B cell (primary cell): ENCODE measurements at regions not wholly inside any gene's neighbourhood (a gene's known extent, or its start where the extent isn't known, plus 50 kb on each side); places are given as distances from the start of the nearest gene placed in this dataset.

Source experiments
- ATAC-seq: fragments of 200-7000 bp; cut with Tn5 transposase; one replicate; pipeline ENCODE4 v1.10.0; 2021; ENCODE audit warnings: low read depth, mild to moderate bottlenecking, moderate number of reproducible peaks, moderate library complexity
- CTCF ChIA-PET: fragments of 350-600 bp; sonication (Branson Sonifier 250); formaldehyde crosslinking; loops from one replicate; lab custom pipeline; 2021; ENCODE audit warnings: antibody characterized with exemption, inconsistent platforms; lab: Charles Lee
- POLR2A ChIA-PET: fragments of 350-600 bp; sonication (Branson Sonifier 250); formaldehyde crosslinking; loops from one replicate; lab custom pipeline; 2021; ENCODE audit warnings: antibody characterized with exemption; lab: Charles Lee
- DNase-seq: peaks from one replicate; pipeline ENCODE4 v3.0.0; 2013
- H2AFZ ChIP-seq: 2 replicates; pipeline ENCODE4 v1.6.1; 2012; ENCODE audit warnings: mild to moderate bottlenecking, low read depth, low read length; ENCODE audit not compliant: insufficient read depth, poor library complexity, severe bottlenecking
- H3K27ac ChIP-seq, 2 donors: 1 replicate in 1 of 2; 2 replicates in 1 of 2; pipeline ENCODE4 v1.5.1; 2012 to 2013; ENCODE audit warnings: low read length in 2 of 2, mild to moderate bottlenecking in 2 of 2, moderate library complexity in 1 of 2
- H3K27me3 ChIP-seq, 4 experiments: fragments of 200-600 bp in 1 of 4; sonication (generic) in 1 of 4; replicated peaks in 1 of 4; 1 replicate in 2 of 4; 2 replicates in 2 of 4; pipeline versions ENCODE4 v1.6.1 to v1.7.0; 2013 to 2016; ENCODE audit warnings: low read length in 3 of 4, mild to moderate bottlenecking in 2 of 4, mixed read lengths in 1 of 4, moderate library complexity in 1 of 4; ENCODE audit not compliant: insufficient read depth in 4 of 4, control insufficient read depth in 3 of 4; ENCODE audit errors: control extremely low read depth in 1 of 4
- H3K36me3 ChIP-seq, 2 experiments: replicated peaks in 1 of 2; 1 replicate in 1 of 2; 2 replicates in 1 of 2; pipeline versions ENCODE4 v1.6.1 to v1.7.1; 2013; ENCODE audit warnings: low read length in 1 of 2; ENCODE audit not compliant: insufficient read depth in 2 of 2, control insufficient read depth in 1 of 2; ENCODE audit errors: control extremely low read depth in 1 of 2, extremely low read depth in 1 of 2
- H3K4me1 ChIP-seq, 2 donors: fragments of 200-600 bp in 1 of 2; sonication (generic) in 1 of 2; 1 replicate in 1 of 2; 2 replicates in 1 of 2; pipeline versions ENCODE4 v1.5.1 to v1.6.1; 2013 to 2017; ENCODE audit warnings: low read length in 2 of 2; ENCODE audit not compliant: control insufficient read depth in 2 of 2, insufficient read depth in 2 of 2
- H3K4me2 ChIP-seq: replicated peaks from 2 replicates; pipeline ENCODE3; 2012; ENCODE audit warnings: mild to moderate bottlenecking, low read depth, low read length; ENCODE audit not compliant: poor library complexity, severe bottlenecking
- H3K4me3 ChIP-seq, 5 experiments: fragments of 200-600 bp in 1 of 5; sonication (generic) in 1 of 5; 1 replicate in 3 of 5; 2 replicates in 2 of 5; pipeline versions ENCODE4 v1.5.1 to v1.7.0; 2011 to 2016; ENCODE audit warnings: low read length in 4 of 5, mild to moderate bottlenecking in 4 of 5, low read depth in 2 of 5, control low read depth in 1 of 5, moderate library complexity in 1 of 5; ENCODE audit not compliant: insufficient read depth in 1 of 5; ENCODE audit errors: control extremely low read depth in 1 of 5, extremely low read depth in 1 of 5
- H3K79me2 ChIP-seq: fragments of 200-600 bp; sonication (generic); one replicate; pipeline ENCODE4 v1.6.0; 2016; ENCODE audit warnings: low read length; ENCODE audit not compliant: control insufficient read depth, insufficient read depth
- H3K9ac ChIP-seq: fragments of 200-600 bp; sonication (generic); 2 replicates; pipeline ENCODE4 v1.6.1; 2017; ENCODE audit warnings: mild to moderate bottlenecking, low read length, moderate library complexity
- H3K9me3 ChIP-seq, 3 donors: one replicate each; pipeline versions ENCODE4 v1.6.1 to v1.7.1; 2013; ENCODE audit warnings: low read length in 2 of 3; ENCODE audit not compliant: control insufficient read depth in 2 of 3, insufficient read depth in 1 of 3; ENCODE audit errors: control extremely low read depth in 1 of 3
- H4K20me1 ChIP-seq: 2 replicates; pipeline ENCODE4 v1.6.0; 2012; ENCODE audit warnings: mild to moderate bottlenecking, low read length; ENCODE audit not compliant: insufficient read depth, control insufficient read depth, poor library complexity, severe bottlenecking
- H3K27ac Mint-ChIP-seq: one replicate; pipeline ENCODE4 v1.8.0; 2021; ENCODE audit warnings: mixed read lengths
- H3K27me3 Mint-ChIP-seq: one replicate; pipeline ENCODE4 v1.8.0; 2021; ENCODE audit warnings: mixed read lengths
- H3K4me1 Mint-ChIP-seq: one replicate; pipeline ENCODE4 v1.8.0; 2021; ENCODE audit warnings: mixed read lengths
- H3K4me3 Mint-ChIP-seq: one replicate; pipeline ENCODE4 v1.8.0; 2021; ENCODE audit warnings: mixed read lengths
- H3K9me3 Mint-ChIP-seq: one replicate; pipeline ENCODE4 v1.8.0; 2022; ENCODE audit warnings: mixed read lengths; ENCODE audit not compliant: insufficient read depth
- EZH2 ChIP-seq: IDR thresholded peaks from 2 replicates; pipeline ENCODE4 v1.6.1; 2012; ENCODE audit warnings: borderline replicate concordance, low read depth, mild to moderate bottlenecking, moderate library complexity, low read length; ENCODE audit not compliant: insufficient read depth, poor library complexity, severe bottlenecking
- WGBS: methylation state at CpG from one replicate; pipeline ENCODE4 v1.1.5; 2013; ENCODE audit warnings: missing lambda C conversion rate; ENCODE audit not compliant: insufficient coverage; 5-methylcytosine and 5-hydroxymethylcytosine counted together
- intact Hi-C: fragments of 100-400 bp; cut with micrococcal nuclease; formaldehyde crosslinking; loops from one replicate; pipeline ENCODE4 v1.10.0; 2022
- TF ChIP-seq, protein P1 (sequence below): fragments of 200-600 bp; IDR thresholded peaks from one replicate; pipeline ENCODE4 v1.8.0; 2022; ENCODE audit warnings: antibody characterized with exemption, mild to moderate bottlenecking

DNA sequence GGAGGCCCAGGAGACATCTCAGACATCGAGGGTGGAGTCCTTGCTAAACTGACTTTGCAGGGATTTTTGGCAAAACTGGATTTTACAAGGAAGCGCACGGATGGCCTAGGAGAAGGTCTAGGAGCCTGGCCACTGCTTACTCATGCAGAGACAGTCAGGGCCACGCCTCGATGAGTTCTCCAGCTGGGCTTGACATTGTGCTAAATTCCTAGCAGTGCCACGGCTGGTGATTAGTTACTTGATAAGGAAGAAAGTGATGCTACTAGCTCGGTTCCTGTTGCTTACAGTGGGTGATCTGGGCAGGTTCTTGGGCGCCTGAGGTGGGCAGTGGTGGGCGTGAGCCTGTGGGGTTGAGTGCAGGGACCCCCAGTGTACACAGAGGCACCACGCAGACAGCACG, 143.4 kb downstream of the SOX1 start:
- no peaks in the 10 kb centered on the region for H3K4me1 Mint-ChIP-seq
- Histone ChIP-seq H3K9me3 (peaks cover 0 to 14% (median 0%) of the 10 kb centered on the region in 3 donors), H3K27ac (no peak overlapping the region), H3K4me2 (no peak overlapping the region), H3K9ac (no peak overlapping the region), H3K79me2 (no peaks in the 10 kb centered on the region), H3K4me3 (no peak overlapping the region), H3K27me3 (peaks cover 0 to 7% (median 3%) of the 10 kb centered on the region in 4 experiments), H3K36me3 (no peaks in the 10 kb centered on the region), H3K4me1 (no peaks in the 10 kb centered on the region), H2AFZ (no peak overlapping the region), H4K20me1 (no peaks in the 10 kb centered on the region)
- intact Hi-C loops: no loop called here
- no peak overlapping the region for H3K27ac Mint-ChIP-seq
- ATAC-seq (no peak), DNase-seq (no peak)
- ChIA-PET POLR2A (no interaction called here), CTCF (no interaction called here)
- H3K27me3 Mint-ChIP-seq: peaks cover 11% of the 10 kb centered on the region
- WGBS: 64% methylated on average over 9 of the region's 11 CpGs
- no peaks in the 10 kb centered on the region for H3K9me3 Mint-ChIP-seq
- no peak overlapping the region for H3K4me3 Mint-ChIP-seq
- TF ChIP-seq, protein P1, sequence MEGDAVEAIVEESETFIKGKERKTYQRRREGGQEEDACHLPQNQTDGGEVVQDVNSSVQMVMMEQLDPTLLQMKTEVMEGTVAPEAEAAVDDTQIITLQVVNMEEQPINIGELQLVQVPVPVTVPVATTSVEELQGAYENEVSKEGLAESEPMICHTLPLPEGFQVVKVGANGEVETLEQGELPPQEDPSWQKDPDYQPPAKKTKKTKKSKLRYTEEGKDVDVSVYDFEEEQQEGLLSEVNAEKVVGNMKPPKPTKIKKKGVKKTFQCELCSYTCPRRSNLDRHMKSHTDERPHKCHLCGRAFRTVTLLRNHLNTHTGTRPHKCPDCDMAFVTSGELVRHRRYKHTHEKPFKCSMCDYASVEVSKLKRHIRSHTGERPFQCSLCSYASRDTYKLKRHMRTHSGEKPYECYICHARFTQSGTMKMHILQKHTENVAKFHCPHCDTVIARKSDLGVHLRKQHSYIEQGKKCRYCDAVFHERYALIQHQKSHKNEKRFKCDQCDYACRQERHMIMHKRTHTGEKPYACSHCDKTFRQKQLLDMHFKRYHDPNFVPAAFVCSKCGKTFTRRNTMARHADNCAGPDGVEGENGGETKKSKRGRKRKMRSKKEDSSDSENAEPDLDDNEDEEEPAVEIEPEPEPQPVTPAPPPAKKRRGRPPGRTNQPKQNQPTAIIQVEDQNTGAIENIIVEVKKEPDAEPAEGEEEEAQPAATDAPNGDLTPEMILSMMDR: no peak

DNA sequence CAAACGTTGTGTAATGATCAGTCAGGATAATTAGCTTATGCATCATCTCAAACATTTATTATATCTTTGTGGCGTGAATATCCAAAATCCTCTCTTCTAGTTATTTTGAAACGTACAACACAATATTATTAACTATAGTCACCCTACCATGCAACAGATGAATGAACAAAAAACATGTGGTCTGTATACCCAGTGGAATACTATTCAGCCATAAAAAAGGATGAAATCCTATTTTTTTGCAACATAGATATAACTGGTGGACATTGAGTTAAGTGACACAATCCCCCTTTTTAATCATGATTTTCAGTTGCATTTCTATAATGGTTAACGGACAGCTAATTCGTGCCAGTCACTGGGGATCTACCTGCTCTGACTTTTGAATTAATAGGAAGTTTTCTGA, 145.6 kb downstream of the SOX1 start:
- H3K4me1 ChIP-seq: no peaks in the 10 kb centered on the region
- H3K27me3 ChIP-seq: peaks cover 0 to 2% (median 0%) of the 10 kb centered on the region in 4 experiments
- TF ChIP-seq, protein P1: no peak
- no peak for TF ChIP-seq EZH2
- ChIA-PET CTCF (no interaction called here), POLR2A (no interaction called here)
- no peak overlapping the region for H3K27ac ChIP-seq
- peaks cover 8% of the 10 kb centered on the region for H3K27me3 Mint-ChIP-seq
- H3K4me1 Mint-ChIP-seq: no peaks in the 10 kb centered on the region
- WGBS: no CpG with 5 or more reads among the region's 5 CpGs
- H3K4me3 ChIP-seq: no peak overlapping the region
- no peaks in the 10 kb centered on the region for H3K79me2 ChIP-seq
- H3K27ac Mint-ChIP-seq: no peak overlapping the region
- no peak overlapping the region for H3K4me3 Mint-ChIP-seq
- H4K20me1 ChIP-seq: no peaks in the 10 kb centered on the region
- H3K9me3 ChIP-seq: peaks cover 0 to 14% (median 0%) of the 10 kb centered on the region in 3 donors
- no peak overlapping the region for H2AFZ ChIP-seq
- no peak for DNase-seq
- no peak overlapping the region for H3K4me2 ChIP-seq
- intact Hi-C loops: no loop called here
- ATAC-seq: no peak
- no peak overlapping the region for H3K9ac ChIP-seq
- H3K9me3 Mint-ChIP-seq: no peaks in the 10 kb centered on the region
- H3K36me3 ChIP-seq: no peaks in the 10 kb centered on the region
